K562 (cell line): ENCODE measurements at regions not wholly inside any gene's neighbourhood (a gene's known extent, or its start where the extent isn't known, plus 50 kb on each side); places are given as distances from the start of the nearest gene placed in this dataset.

Source experiments
- CHD1 ChIP-seq: fragments of 200-600 bp; sonication (generic); IDR thresholded peaks from one replicate; pipeline ENCODE4 v1.6.1; 2012; ENCODE audit warnings: mild to moderate bottlenecking, moderate library complexity, low read length, inconsistent platforms
- SIX5 ChIP-seq, 2 experiments: IDR thresholded peaks; 2 replicates each; pipeline ENCODE4 v1.6.1; 2011; ENCODE audit warnings: low read length in 2 of 2, borderline replicate concordance in 1 of 2, low read depth in 1 of 2, mild to moderate bottlenecking in 1 of 2, moderate library complexity in 1 of 2; ENCODE audit not compliant: insufficient read depth in 1 of 2
- SMARCB1 ChIP-seq: IDR thresholded peaks from 2 replicates; pipeline ENCODE4 v1.6.1; 2011; ENCODE audit warnings: improper control_type of control experiment, low read depth; ENCODE audit not compliant: insufficient read length
- ZBTB17 ChIP-seq: fragments of 450-650 bp; formaldehyde crosslinking; IDR thresholded peaks from 2 replicates; pipeline ENCODE4 v1.4.0; 2020; ENCODE audit warnings: mild to moderate bottlenecking
- ZNF217 ChIP-seq: sonication (generic); formaldehyde crosslinking; IDR thresholded peaks from 2 replicates; pipeline ENCODE4 v1.8.0; 2022; ENCODE audit warnings: mild to moderate bottlenecking, missing genetic modification reagents
- TF ChIP-seq, protein P1 (sequence below): sonication (generic); formaldehyde crosslinking; IDR thresholded peaks from 2 replicates; pipeline ENCODE4 v1.8.0; 2023; ENCODE audit warnings: mild to moderate bottlenecking, missing genetic modification reagents
- TF ChIP-seq, protein P2 (sequence below): fragments of 450-650 bp; IDR thresholded peaks from 2 replicates; pipeline ENCODE4 v1.6.1; 2017; ENCODE audit warnings: antibody characterized with exemption

DNA sequence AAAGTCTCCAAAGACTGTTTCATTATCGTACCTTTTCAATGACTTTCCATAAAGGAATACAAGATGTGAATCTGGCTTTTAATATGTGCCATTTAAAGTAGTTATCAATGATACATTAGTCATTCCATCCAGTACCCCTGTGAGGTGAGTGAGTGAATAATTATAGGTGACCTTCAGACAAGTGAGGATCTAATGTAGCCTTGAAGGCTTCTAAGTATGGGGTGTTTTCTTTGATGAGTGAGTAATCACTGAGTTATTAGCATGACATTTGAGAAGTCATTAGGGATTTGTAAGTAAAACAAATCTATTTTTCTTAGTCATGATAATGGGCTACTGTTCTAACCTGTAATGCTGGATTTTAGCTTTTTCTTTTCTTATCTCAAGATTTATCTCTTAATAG, 831.4 kb downstream of the ADGRL2 start (continued):
- TF ChIP-seq, protein P1, sequence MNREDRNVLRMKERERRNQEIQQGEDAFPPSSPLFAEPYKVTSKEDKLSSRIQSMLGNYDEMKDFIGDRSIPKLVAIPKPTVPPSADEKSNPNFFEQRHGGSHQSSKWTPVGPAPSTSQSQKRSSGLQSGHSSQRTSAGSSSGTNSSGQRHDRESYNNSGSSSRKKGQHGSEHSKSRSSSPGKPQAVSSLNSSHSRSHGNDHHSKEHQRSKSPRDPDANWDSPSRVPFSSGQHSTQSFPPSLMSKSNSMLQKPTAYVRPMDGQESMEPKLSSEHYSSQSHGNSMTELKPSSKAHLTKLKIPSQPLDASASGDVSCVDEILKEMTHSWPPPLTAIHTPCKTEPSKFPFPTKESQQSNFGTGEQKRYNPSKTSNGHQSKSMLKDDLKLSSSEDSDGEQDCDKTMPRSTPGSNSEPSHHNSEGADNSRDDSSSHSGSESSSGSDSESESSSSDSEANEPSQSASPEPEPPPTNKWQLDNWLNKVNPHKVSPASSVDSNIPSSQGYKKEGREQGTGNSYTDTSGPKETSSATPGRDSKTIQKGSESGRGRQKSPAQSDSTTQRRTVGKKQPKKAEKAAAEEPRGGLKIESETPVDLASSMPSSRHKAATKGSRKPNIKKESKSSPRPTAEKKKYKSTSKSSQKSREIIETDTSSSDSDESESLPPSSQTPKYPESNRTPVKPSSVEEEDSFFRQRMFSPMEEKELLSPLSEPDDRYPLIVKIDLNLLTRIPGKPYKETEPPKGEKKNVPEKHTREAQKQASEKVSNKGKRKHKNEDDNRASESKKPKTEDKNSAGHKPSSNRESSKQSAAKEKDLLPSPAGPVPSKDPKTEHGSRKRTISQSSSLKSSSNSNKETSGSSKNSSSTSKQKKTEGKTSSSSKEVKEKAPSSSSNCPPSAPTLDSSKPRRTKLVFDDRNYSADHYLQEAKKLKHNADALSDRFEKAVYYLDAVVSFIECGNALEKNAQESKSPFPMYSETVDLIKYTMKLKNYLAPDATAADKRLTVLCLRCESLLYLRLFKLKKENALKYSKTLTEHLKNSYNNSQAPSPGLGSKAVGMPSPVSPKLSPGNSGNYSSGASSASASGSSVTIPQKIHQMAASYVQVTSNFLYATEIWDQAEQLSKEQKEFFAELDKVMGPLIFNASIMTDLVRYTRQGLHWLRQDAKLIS (CRISPR knock-in tag): no peak
- TF ChIP-seq ZNF217 (CRISPR knock-in tag): no peak
- TF ChIP-seq SIX5 (IDR thresholded peaks at IDR 0.05; ENCODE audit: borderline replicate concordance in 1 of 2, insufficient read depth in 1 of 2, low read depth in 1 of 2, low read length in 2 of 2): no peak
- TF ChIP-seq SMARCB1: no peak
- TF ChIP-seq CHD1: no peak
- no peak for TF ChIP-seq ZBTB17 (CRISPR knock-in tag)
- TF ChIP-seq, protein P2, sequence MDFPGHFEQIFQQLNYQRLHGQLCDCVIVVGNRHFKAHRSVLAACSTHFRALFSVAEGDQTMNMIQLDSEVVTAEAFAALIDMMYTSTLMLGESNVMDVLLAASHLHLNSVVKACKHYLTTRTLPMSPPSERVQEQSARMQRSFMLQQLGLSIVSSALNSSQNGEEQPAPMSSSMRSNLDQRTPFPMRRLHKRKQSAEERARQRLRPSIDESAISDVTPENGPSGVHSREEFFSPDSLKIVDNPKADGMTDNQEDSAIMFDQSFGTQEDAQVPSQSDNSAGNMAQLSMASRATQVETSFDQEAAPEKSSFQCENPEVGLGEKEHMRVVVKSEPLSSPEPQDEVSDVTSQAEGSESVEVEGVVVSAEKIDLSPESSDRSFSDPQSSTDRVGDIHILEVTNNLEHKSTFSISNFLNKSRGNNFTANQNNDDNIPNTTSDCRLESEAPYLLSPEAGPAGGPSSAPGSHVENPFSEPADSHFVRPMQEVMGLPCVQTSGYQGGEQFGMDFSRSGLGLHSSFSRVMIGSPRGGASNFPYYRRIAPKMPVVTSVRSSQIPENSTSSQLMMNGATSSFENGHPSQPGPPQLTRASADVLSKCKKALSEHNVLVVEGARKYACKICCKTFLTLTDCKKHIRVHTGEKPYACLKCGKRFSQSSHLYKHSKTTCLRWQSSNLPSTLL: no peak
